Endothelial cell of umbilical vein (primary cell): ENCODE measurements at regions not wholly inside any gene's neighbourhood (a gene's known extent, or its start where the extent isn't known, plus 50 kb on each side); places are given as distances from the start of the nearest gene placed in this dataset.

ENCODE experiments used
- BruUV-seq: library from RNA; stranded (reverse); fragments of 400-500 nt; replicated peaks from 2 replicates; lab custom pipeline; 2021; lab: Mats Ljungman, UMichigan
- CTCF ChIA-PET: fragments of 300-600, 350-600 bp; sonication (Branson Sonifier 250); formaldehyde crosslinking; loops from one replicate; lab custom pipeline; 2021; ENCODE audit warnings: antibody characterized with exemption, inconsistent platforms; lab: Charles Lee
- POLR2A ChIA-PET: fragments of 300-600, 350-600 bp; sonication (Branson Sonifier 250); formaldehyde crosslinking; loops from one replicate; lab custom pipeline; 2021; ENCODE audit warnings: antibody characterized with exemption, inconsistent platforms; lab: Charles Lee
- DNase-seq: peaks from one replicate; pipeline ENCODE4 v3.0.0-alpha.2; 2011; ENCODE audit warnings: low read depth, low spot score
- FAIRE-seq: peaks from 2 replicates; lab custom pipeline; 2011; peaks lifted over from hg19 to GRCh38; lab: Jason Lieb, UNC
- H2AFZ ChIP-seq: 2 replicates; pipeline ENCODE4 v1.6.0; 2012; ENCODE audit warnings: low read depth, low read length, control low read depth, inconsistent platforms
- H3K27ac ChIP-seq: 2 replicates; pipeline ENCODE4 v1.5.1; 2011; ENCODE audit warnings: low read depth, mild to moderate bottlenecking, control low read depth, low read length, moderate library complexity; ENCODE audit not compliant: insufficient read depth
- H3K27me3 ChIP-seq, 2 experiments: 2 replicates each; pipeline versions ENCODE4 v1.6.0 to v1.6.1; 2011; ENCODE audit warnings: low read length in 2 of 2, mixed read lengths in 1 of 2; ENCODE audit not compliant: control insufficient read depth in 2 of 2, insufficient read depth in 2 of 2
- H3K36me3 ChIP-seq, 2 experiments: 2 replicates in 1 of 2; 3 replicates in 1 of 2; pipeline ENCODE4 v1.5.1; 2011; ENCODE audit warnings: low read length in 2 of 2, mild to moderate bottlenecking in 1 of 2, moderate library complexity in 1 of 2; ENCODE audit not compliant: control insufficient read depth in 2 of 2, insufficient read depth in 2 of 2; ENCODE audit errors: extremely low read depth in 1 of 2
- H3K4me1 ChIP-seq: 3 replicates; pipeline ENCODE4 v1.5.1; 2011; ENCODE audit warnings: mild to moderate bottlenecking, low read length; ENCODE audit not compliant: control insufficient read depth, insufficient read depth; ENCODE audit errors: extremely low read depth
- H3K4me2 ChIP-seq: 2 replicates; pipeline ENCODE4 v1.6.1; 2011; ENCODE audit warnings: low read length, control low read depth, mixed read lengths; ENCODE audit not compliant: insufficient read depth
- H3K4me3 ChIP-seq, 3 experiments: fragments of 200-600 bp in 1 of 3; sonication (generic), shearing (Covaris generic) in 1 of 3; replicated peaks in 1 of 3; 2 replicates each; pipeline ENCODE4 v1.5.1; 2011 to 2016; ENCODE audit warnings: control low read depth in 3 of 3, low read length in 3 of 3, mild to moderate bottlenecking in 2 of 3, inconsistent platforms in 1 of 3, low read depth in 1 of 3, moderate library complexity in 1 of 3; ENCODE audit not compliant: insufficient read depth in 1 of 3
- H3K79me2 ChIP-seq: 2 replicates; pipeline ENCODE4 v1.6.0; 2012; ENCODE audit warnings: low read length, inconsistent platforms; ENCODE audit not compliant: control insufficient read depth, insufficient read depth
- H3K9ac ChIP-seq: replicated peaks from 2 replicates; pipeline ENCODE3; 2011; ENCODE audit warnings: low read length, control low read depth; ENCODE audit not compliant: insufficient read depth; ENCODE audit errors: extremely low read depth
- H3K9me1 ChIP-seq: replicated peaks from 3 replicates; pipeline ENCODE4 v1.6.0; 2011; ENCODE audit warnings: mild to moderate bottlenecking, low read length; ENCODE audit not compliant: control insufficient read depth, insufficient read depth; ENCODE audit errors: extremely low read depth
- H3K9me3 ChIP-seq: replicated peaks from 2 replicates; pipeline ENCODE4 v1.5.1; 2012; ENCODE audit warnings: low read length, inconsistent platforms; ENCODE audit not compliant: control insufficient read depth, insufficient read depth
- H4K20me1 ChIP-seq: replicated peaks from 2 replicates; pipeline ENCODE3; 2011; ENCODE audit warnings: mild to moderate bottlenecking, low read length; ENCODE audit not compliant: control insufficient read depth, insufficient read depth; ENCODE audit errors: extremely low read depth
- CTCF ChIP-seq, 2 donors: IDR thresholded peaks; 1 replicate in 1 of 2; 2 replicates in 1 of 2; pipeline ENCODE4 v1.5.1; 2011; ENCODE audit warnings: low read length in 2 of 2, mild to moderate bottlenecking in 2 of 2, moderate library complexity in 2 of 2, control low read depth in 1 of 2, inconsistent platforms in 1 of 2, low read depth in 1 of 2; ENCODE audit not compliant: insufficient read depth in 1 of 2; ENCODE audit errors: extremely low read depth in 1 of 2
- EZH2 ChIP-seq: IDR thresholded peaks from 2 replicates; pipeline ENCODE4 v1.6.1; 2012; ENCODE audit warnings: borderline replicate concordance, low read depth, mild to moderate bottlenecking, moderate library complexity, low read length, inconsistent platforms; ENCODE audit not compliant: severe bottlenecking
- FOS ChIP-seq: IDR thresholded peaks from 2 replicates; pipeline ENCODE4 v1.6.1; 2011; ENCODE audit warnings: mild to moderate bottlenecking, low read length, moderate library complexity, borderline replicate concordance; ENCODE audit not compliant: insufficient read depth
- GATA2 ChIP-seq: IDR thresholded peaks from 2 replicates; pipeline ENCODE4 v1.7.0; 2011; ENCODE audit warnings: low read depth, mild to moderate bottlenecking, moderate library complexity, mixed read lengths, low read length; ENCODE audit not compliant: insufficient read length, insufficient read depth
- JUN ChIP-seq: IDR thresholded peaks from 2 replicates; pipeline ENCODE4 v1.6.1; 2011; ENCODE audit warnings: borderline replicate concordance, low read depth; ENCODE audit not compliant: insufficient read length, insufficient read depth
- MYC ChIP-seq: IDR thresholded peaks from one replicate; pipeline ENCODE4 v1.6.1; 2011; ENCODE audit warnings: mild to moderate bottlenecking, low read depth, low read length
- POLR2A ChIP-seq: IDR thresholded peaks from 2 replicates; pipeline ENCODE4 v1.6.1; 2012; ENCODE audit warnings: low read depth, mild to moderate bottlenecking, control low read depth, low read length
- POLR2AphosphoS5 ChIP-seq: IDR thresholded peaks from 2 replicates; pipeline ENCODE4 v1.6.1; 2012; ENCODE audit warnings: low read depth, mild to moderate bottlenecking, control low read depth, low read length, moderate library complexity; ENCODE audit not compliant: insufficient read depth
- dilution Hi-C: fragments of 300-500 bp; cut with MboI; formaldehyde crosslinking; loops from one replicate; pipeline ENCODE4 v1.15.0; 2019; ENCODE audit warnings: low sequenced_read_pairs; ENCODE audit not compliant: extremely low pct_ligation_motif_present
- intact Hi-C: fragments of 100-400 bp; cut with micrococcal nuclease; formaldehyde crosslinking; loops from one replicate; pipeline ENCODE4 v1.10.0; 2022
- TF ChIP-seq, protein P1 (sequence below): IDR thresholded peaks from 2 replicates; pipeline ENCODE4 v1.6.1; 2011; ENCODE audit not compliant: insufficient read depth, insufficient read length

- POLR2A ChIA-PET, result no interaction called here
- Histone ChIP-seq H3K4me2 (no peak overlapping the region), H3K79me2 (no peaks in the 10 kb centered on the region)
These were observed 93.4 kb downstream of the C12orf75 start for GRCh38 chr12:105423921-105424320.

More at GRCh38 chr12:105423921-105424320, 93.4 kb downstream of the C12orf75 start:
- H3K4me1 ChIP-seq, result peaks cover 19% of the 10 kb centered on the region
- no peaks in the 10 kb centered on the region for H3K9me3 ChIP-seq
- no peaks in the 10 kb centered on the region for H3K27me3 ChIP-seq
- BruUV-seq, result no TSS peak
- dilution Hi-C loops (no loop called here), intact Hi-C loops (loop anchor here (5.0 kb wide), 1 partner anchor 783 kb away; no protein-coding TSS in a partner anchor)
- H3K9me1 ChIP-seq, result no peaks in the 10 kb centered on the region
- H2AFZ ChIP-seq, result no peak overlapping the region
- no peaks in the 10 kb centered on the region for H3K36me3 ChIP-seq
- no peak overlapping the region for H3K27ac ChIP-seq
- CTCF ChIA-PET, result interaction anchor here (0.6 to 1.5 kb wide), 2 partner anchors 51 to 726 kb away, joined by 4 to 5 read pairs; no protein-coding TSS in a partner anchor
- no peak overlapping the region for H3K9ac ChIP-seq
- no peak overlapping the region for H3K4me3 ChIP-seq
- H4K20me1 ChIP-seq, result no peaks in the 10 kb centered on the region
- TF ChIP-seq, protein P1, sequence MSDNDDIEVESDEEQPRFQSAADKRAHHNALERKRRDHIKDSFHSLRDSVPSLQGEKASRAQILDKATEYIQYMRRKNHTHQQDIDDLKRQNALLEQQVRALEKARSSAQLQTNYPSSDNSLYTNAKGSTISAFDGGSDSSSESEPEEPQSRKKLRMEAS, result no peak
- TF ChIP-seq FOS, result no peak
- no peak for TF ChIP-seq JUN
- no peak for TF ChIP-seq POLR2A
- TF ChIP-seq MYC, result no peak
- TF ChIP-seq POLR2AphosphoS5, result no peak
- TF ChIP-seq GATA2, result no peak
- no peak for TF ChIP-seq EZH2
- TF ChIP-seq CTCF (IDR thresholded peaks at IDR 0.05; ENCODE audit: extremely low read depth in 1 of 2, insufficient read depth in 1 of 2, low read depth in 1 of 2, low read length in 2 of 2), result no peak
- DNase-seq (no peak), FAIRE-seq (no peak)
